Breast epithelium (tissue), 4 donors: ENCODE measurements at regions not wholly inside any gene's neighbourhood (a gene's known extent, or its start where the extent isn't known, plus 50 kb on each side); places are given as distances from the start of the nearest gene placed in this dataset.
"Not testable (repeated sequence)": the region's sequence is repeated elsewhere in the genome, so short reads cannot be mapped to it uniquely, and the experiment has no call there.

Experiments
- DNase-seq, 2 donors: peaks; one replicate each; pipeline ENCODE4 v3.0.0-alpha.2; 2019; ENCODE audit warnings: low spot score in 2 of 2
- H3K27ac ChIP-seq, 2 donors: fragments of 200-600 bp; sonication (generic) in 1 of 2; one replicate each; pipeline ENCODE4 v1.5.1; 2016 to 2019; ENCODE audit warnings: mild to moderate bottlenecking in 1 of 2
- H3K27me3 ChIP-seq, 2 donors: fragments of 200-600 bp; sonication (generic) in 1 of 2; one replicate each; pipeline versions ENCODE4 v1.5.1 to v1.6.0; 2017 to 2019; ENCODE audit warnings: control low read depth in 1 of 2, mild to moderate bottlenecking in 1 of 2
- H3K36me3 ChIP-seq: fragments of 200-600 bp; one replicate; pipeline ENCODE4 v1.5.1; 2019
- H3K4me1 ChIP-seq, 2 donors: fragments of 200-600 bp; sonication (generic); one replicate each; pipeline ENCODE4 v1.5.1; 2016 to 2019; ENCODE audit warnings: control low read depth in 1 of 2
- H3K4me3 ChIP-seq, 3 donors: fragments of 200-600 bp; sonication (generic); 1 replicate in 2 of 3; 2 replicates in 1 of 3; pipeline ENCODE4 v1.5.1; 2016 to 2019; ENCODE audit warnings: mild to moderate bottlenecking in 3 of 3, moderate library complexity in 2 of 3
- H3K9me3 ChIP-seq, 2 donors: fragments of 200-600 bp; sonication (generic) in 1 of 2; one replicate each; pipeline ENCODE4 v1.5.1; 2016 to 2019; ENCODE audit warnings: control low read depth in 1 of 2
- CTCF ChIP-seq, 3 donors: fragments of 450-650 bp; IDR thresholded peaks; one replicate each; pipeline ENCODE4 v1.5.1; 2016 to 2017; ENCODE audit warnings: antibody characterized with exemption in 3 of 3, mild to moderate bottlenecking in 3 of 3, moderate library complexity in 3 of 3
- POLR2A ChIP-seq: fragments of 450-650 bp; IDR thresholded peaks from one replicate; pipeline ENCODE4 v1.6.1; 2016; ENCODE audit warnings: antibody characterized with exemption, mild to moderate bottlenecking, moderate library complexity
- POLR2AphosphoS5 ChIP-seq, 3 donors: sonication (generic); formaldehyde crosslinking; IDR thresholded peaks; one replicate each; pipeline ENCODE4 v1.6.1; 2017; ENCODE audit warnings: antibody characterized with exemption in 3 of 3
- intact Hi-C: fragments of 100-400 bp; cut with DNase I; formaldehyde crosslinking; loops from one replicate; pipeline ENCODE4 v1.15.1; 2023; ENCODE audit warnings: low total_unique reads

GRCh38 chr2:65762068-65762467 is 329.7 kb upstream of the SPRED2 start:
- no peaks in the 10 kb centered on the region for H3K36me3 ChIP-seq
- no peaks in the 10 kb centered on the region for H3K27me3 ChIP-seq
- no peak for DNase-seq
- no peaks in the 10 kb centered on the region for H3K4me1 ChIP-seq
- no peak overlapping the region for H3K27ac ChIP-seq
- TF ChIP-seq POLR2A: no peak
- TF ChIP-seq CTCF (IDR thresholded peaks at IDR 0.05): no peak
- TF ChIP-seq POLR2AphosphoS5 (IDR thresholded peaks at IDR 0.05): no peak
- H3K9me3 ChIP-seq: peaks cover under 1 to 9% of the 10 kb centered on the region in 2 donors
- intact Hi-C loops: no loop called here
- H3K4me3 ChIP-seq: no peak overlapping the region

GRCh38 chr2:65754219-65754618 is 321.8 kb upstream of the SPRED2 start:
- no peaks in the 10 kb centered on the region for H3K36me3 ChIP-seq
- no peak overlapping the region for H3K4me3 ChIP-seq
- H3K27me3 ChIP-seq: no peaks in the 10 kb centered on the region
- H3K4me1 ChIP-seq: no peaks in the 10 kb centered on the region
- TF ChIP-seq CTCF (IDR thresholded peaks at IDR 0.05) (no peak), POLR2A (no peak), POLR2AphosphoS5 (IDR thresholded peaks at IDR 0.05) (no peak)
- intact Hi-C loops: no loop called here
- DNase-seq: no peak
- no peak overlapping the region for H3K27ac ChIP-seq
- peaks cover 5 to 14% of the 10 kb centered on the region in 2 donors for H3K9me3 ChIP-seq

GRCh38 chr2:65751408-65751807 is 319.0 kb upstream of the SPRED2 start:
- TF ChIP-seq POLR2A (no peak), CTCF (IDR thresholded peaks at IDR 0.05) (no peak), POLR2AphosphoS5 (IDR thresholded peaks at IDR 0.05) (no peak)
- H3K9me3 ChIP-seq: no peaks in the 10 kb centered on the region
- intact Hi-C loops: no loop called here
- H3K27me3 ChIP-seq: no peaks in the 10 kb centered on the region
- DNase-seq: no peak
- H3K27ac ChIP-seq: no peak overlapping the region
- no peaks in the 10 kb centered on the region for H3K36me3 ChIP-seq
- H3K4me1 ChIP-seq: no peaks in the 10 kb centered on the region
- no peak overlapping the region for H3K4me3 ChIP-seq

- TF ChIP-seq CTCF (IDR thresholded peaks at IDR 0.05): no peak
- no peak for TF ChIP-seq POLR2AphosphoS5 (IDR thresholded peaks at IDR 0.05)
- no peak for DNase-seq
- no peak overlapping the region for H3K4me3 ChIP-seq
- H3K4me1 ChIP-seq: no peaks in the 10 kb centered on the region
- H3K27me3 ChIP-seq: no peaks in the 10 kb centered on the region
- intact Hi-C loops: no loop called here
- no peak overlapping the region for H3K27ac ChIP-seq
- H3K9me3 ChIP-seq: no peaks in the 10 kb centered on the region
- H3K36me3 ChIP-seq: no peaks in the 10 kb centered on the region
Observed at GRCh38 chr2:65749545-65749944, 317.1 kb upstream of the SPRED2 start.

GRCh38 chr2:65747875-65748274 is 315.5 kb upstream of the SPRED2 start:
- H3K4me1 ChIP-seq, intact Hi-C loops, DNase-seq, H3K9me3 ChIP-seq, H3K36me3 ChIP-seq, H3K4me3 ChIP-seq, H3K27ac ChIP-seq, H3K27me3 ChIP-seq: not testable (repeated sequence)

GRCh38 chr2:65746931-65747675 is 314.7 kb upstream of the SPRED2 start:
- H3K4me1 ChIP-seq: no peaks in the 10 kb centered on the region
- no peak for TF ChIP-seq POLR2A
- no peak for TF ChIP-seq POLR2AphosphoS5 (IDR thresholded peaks at IDR 0.05)
- TF ChIP-seq CTCF (IDR thresholded peaks at IDR 0.05): no peak
- intact Hi-C loops: no loop called here
- H3K27ac ChIP-seq: peak overlapping the region in 1 of 2 donors; percentile 73
- H3K36me3 ChIP-seq: no peaks in the 10 kb centered on the region
- DNase-seq: no peak
- H3K9me3 ChIP-seq: no peaks in the 10 kb centered on the region
- no peaks in the 10 kb centered on the region for H3K27me3 ChIP-seq
- peak overlapping the region in 2 of 3 donors; percentile 33 to 53 for H3K4me3 ChIP-seq
